H9 (cell line): ENCODE measurements at regions not wholly inside any gene's neighbourhood (a gene's known extent, or its start where the extent isn't known, plus 50 kb on each side); places are given as distances from the start of the nearest gene placed in this dataset.

Experiments used
- DNase-seq: peaks from one replicate; pipeline ENCODE4 v3.0.0-alpha.2; 2017
- H2AFZ ChIP-seq: one replicate; pipeline ENCODE4 v1.6.1; 2013; ENCODE audit warnings: mild to moderate bottlenecking, low read length, control low read depth, moderate library complexity
- H2AK5ac ChIP-seq: 2 replicates; pipeline ENCODE4 v1.6.1; 2013; ENCODE audit warnings: low read length, control low read depth, mixed read lengths; ENCODE audit not compliant: insufficient read length
- H2BK120ac ChIP-seq: one replicate; pipeline ENCODE4 v1.6.1; 2013; ENCODE audit warnings: low read depth, mild to moderate bottlenecking, low read length, control low read depth, inconsistent platforms; ENCODE audit not compliant: poor library complexity, severe bottlenecking
- H2BK12ac ChIP-seq: 2 replicates; pipeline ENCODE4 v1.6.1; 2013; ENCODE audit warnings: low read length, control low read depth, mixed read lengths, low read depth; ENCODE audit not compliant: insufficient read length
- H2BK15ac ChIP-seq: 2 replicates; pipeline ENCODE4 v1.6.1; 2013; ENCODE audit warnings: low read depth, low read length, control low read depth
- H2BK20ac ChIP-seq: one replicate; pipeline ENCODE4 v1.6.1; 2013; ENCODE audit warnings: low read depth, mild to moderate bottlenecking, low read length, control low read depth, inconsistent platforms; ENCODE audit not compliant: poor library complexity, severe bottlenecking
- H2BK5ac ChIP-seq: 2 replicates; pipeline ENCODE4 v1.6.1; 2013; ENCODE audit warnings: low read length, control low read depth, mixed read lengths; ENCODE audit not compliant: insufficient read length
- H3K14ac ChIP-seq: 2 replicates; pipeline ENCODE4 v1.6.1; 2013; ENCODE audit warnings: low read length, control low read depth; ENCODE audit not compliant: insufficient read depth
- H3K18ac ChIP-seq: 2 replicates; pipeline ENCODE4 v1.6.1; 2013; ENCODE audit warnings: low read depth, mild to moderate bottlenecking, mixed read lengths, low read length, control low read depth; ENCODE audit not compliant: insufficient read length
- H3K23ac ChIP-seq: 2 replicates; pipeline ENCODE4 v1.6.1; 2013; ENCODE audit warnings: low read length, control low read depth, mixed read lengths, low read depth; ENCODE audit not compliant: insufficient read length
- H3K23me2 ChIP-seq: 2 replicates; pipeline ENCODE4 v1.6.1; 2013; ENCODE audit warnings: low read depth, mild to moderate bottlenecking, mixed read lengths, low read length, control low read depth; ENCODE audit not compliant: insufficient read length, poor library complexity, severe bottlenecking
- H3K27ac ChIP-seq: 2 replicates; pipeline ENCODE4 v1.5.1; 2013; ENCODE audit warnings: low read length, control low read depth, mixed read lengths, low read depth; ENCODE audit not compliant: insufficient read length
- H3K27me3 ChIP-seq: 2 replicates; pipeline ENCODE4 v1.6.1; 2013; ENCODE audit warnings: low read length, control low read depth, inconsistent platforms; ENCODE audit not compliant: insufficient read depth
- H3K4ac ChIP-seq: 2 replicates; pipeline ENCODE4 v1.6.1; 2013; ENCODE audit warnings: low read depth, mild to moderate bottlenecking, control low read depth, inconsistent platforms, low read length, moderate library complexity
- H3K4me1 ChIP-seq: 2 replicates; pipeline ENCODE4 v1.6.1; 2013; ENCODE audit warnings: low read length, control low read depth, inconsistent platforms; ENCODE audit not compliant: insufficient read depth
- H3K4me2 ChIP-seq: 2 replicates; pipeline ENCODE4 v1.6.1; 2013; ENCODE audit warnings: low read length, control low read depth, mixed read lengths; ENCODE audit not compliant: insufficient read length, insufficient read depth
- H3K56ac ChIP-seq: 2 replicates; pipeline ENCODE4 v1.6.1; 2013; ENCODE audit warnings: low read depth, mild to moderate bottlenecking, mixed read lengths, low read length, control low read depth; ENCODE audit not compliant: insufficient read length
- H3K79me1 ChIP-seq: 2 replicates; pipeline ENCODE4 v1.6.1; 2013; ENCODE audit warnings: low read depth, mild to moderate bottlenecking, moderate library complexity, low read length, control low read depth, inconsistent platforms; ENCODE audit not compliant: insufficient read depth, poor library complexity, severe bottlenecking
- H3K79me2 ChIP-seq: 2 replicates; pipeline ENCODE4 v1.6.1; 2013; ENCODE audit warnings: low read length, control low read depth, inconsistent platforms; ENCODE audit not compliant: insufficient read depth
- H3K9ac ChIP-seq: 2 replicates; pipeline ENCODE4 v1.6.1; 2013; ENCODE audit warnings: low read length, control low read depth, mixed read lengths; ENCODE audit not compliant: insufficient read length; ENCODE audit errors: extremely low read depth
- H3K9me3 ChIP-seq: one replicate; pipeline ENCODE4 v1.6.1; 2013; ENCODE audit warnings: low read depth, low read length, inconsistent platforms; ENCODE audit not compliant: control insufficient read depth
- H3T11ph ChIP-seq: one replicate; pipeline ENCODE4 v1.6.1; 2013; ENCODE audit warnings: mild to moderate bottlenecking, low read length, control low read depth, inconsistent platforms
- H4K20me1 ChIP-seq: one replicate; pipeline ENCODE4 v1.6.1; 2013; ENCODE audit not compliant: control insufficient read depth, insufficient read length, insufficient read depth
- H4K5ac ChIP-seq: 2 replicates; pipeline ENCODE4 v1.6.1; 2013; ENCODE audit warnings: low read depth, mild to moderate bottlenecking, mixed read lengths, low read length, control low read depth; ENCODE audit not compliant: insufficient read length
- H4K8ac ChIP-seq: replicated peaks from 2 replicates; pipeline ENCODE4 v1.6.1; 2013; ENCODE audit warnings: low read length, control low read depth, mixed read lengths, low read depth; ENCODE audit not compliant: insufficient read length
- H4K91ac ChIP-seq: 2 replicates; pipeline ENCODE4 v1.6.1; 2013; ENCODE audit warnings: low read depth, mild to moderate bottlenecking, moderate library complexity, mixed read lengths, low read length, control low read depth; ENCODE audit not compliant: insufficient read length
- H3K27ac Mint-ChIP-seq, 3 experiments: 2 replicates in 2 of 3; 3 replicates in 1 of 3; pipeline ENCODE4 v1.8.0; 2020 to 2021; ENCODE audit warnings: mixed read lengths in 3 of 3, mild to moderate bottlenecking in 1 of 3, moderate library complexity in 1 of 3
- H3K27me3 Mint-ChIP-seq: 2 replicates; pipeline ENCODE4 v1.8.0; 2021; ENCODE audit warnings: low read depth, mild to moderate bottlenecking, moderate library complexity, mixed read lengths
- H3K36me3 Mint-ChIP-seq, 3 experiments: 2 replicates in 2 of 3; 3 replicates in 1 of 3; pipeline ENCODE4 v1.8.0; 2020 to 2021; ENCODE audit warnings: low read depth in 3 of 3, mixed read lengths in 3 of 3; ENCODE audit not compliant: insufficient read depth in 1 of 3
- H3K4me1 Mint-ChIP-seq, 2 experiments: 2 replicates each; pipeline ENCODE4 v1.8.0; 2020; ENCODE audit warnings: mixed read lengths in 2 of 2
- H3K4me3 Mint-ChIP-seq, 2 experiments: 2 replicates in 1 of 2; 3 replicates in 1 of 2; pipeline ENCODE4 v1.8.0; 2020 to 2021; ENCODE audit warnings: mild to moderate bottlenecking in 2 of 2, mixed read lengths in 2 of 2, moderate library complexity in 1 of 2
- H3K9me3 Mint-ChIP-seq, 2 experiments: 2 replicates in 1 of 2; 3 replicates in 1 of 2; pipeline ENCODE4 v1.8.0; 2020; ENCODE audit warnings: mild to moderate bottlenecking in 2 of 2, mixed read lengths in 2 of 2, moderate library complexity in 1 of 2
- CTCF ChIP-seq: fragments of 200-600 bp; sonication (generic); conservative IDR thresholded peaks from 3 replicates; pipeline ENCODE4 v1.8.0; 2021; ENCODE audit warnings: antibody characterized with exemption, mild to moderate bottlenecking
- WGBS: extraction: QIAGEN DNeasy Blood & Tissue Kit; methylation state at CpG from one replicate; pipeline ENCODE4 v1.1.7; 2013; ENCODE audit warnings: missing lambda C conversion rate, low lambda C conversion rate, mixed read lengths; ENCODE audit not compliant: insufficient read length; ENCODE audit errors: extremely low coverage; 5-methylcytosine and 5-hydroxymethylcytosine counted together

DNA sequence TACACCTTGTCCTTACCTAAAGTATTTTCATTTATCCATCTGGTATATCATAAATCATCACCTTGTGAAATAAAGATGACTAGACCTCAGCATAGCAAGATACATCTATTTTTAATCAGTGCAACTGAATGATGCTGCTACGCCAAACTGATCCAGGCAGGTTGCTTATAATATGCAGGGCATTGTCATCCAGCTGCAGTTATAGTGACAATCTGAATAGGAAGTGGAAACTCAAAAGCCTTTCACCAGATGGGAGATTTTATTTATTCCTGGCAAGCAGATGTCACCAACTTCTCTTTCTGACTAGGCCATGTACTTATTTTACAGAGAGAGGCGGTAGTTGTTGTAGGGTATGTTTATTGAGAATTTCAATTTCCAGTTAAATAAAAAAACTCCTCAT lies 747.3 kb downstream of the ADCYAP1 start:
- Histone ChIP-seq H2BK5ac (no peak overlapping the region), H3K4ac (no peak overlapping the region), H3K18ac (no peak overlapping the region), H2BK12ac (no peak overlapping the region), H3K79me1 (no peaks in the 10 kb centered on the region), H4K8ac (no peak overlapping the region), H2AK5ac (no peak overlapping the region), H3K4me2 (no peak overlapping the region), H4K5ac (no peak overlapping the region), H3K9me3 (no peaks in the 10 kb centered on the region), H3K23me2 (no peaks in the 10 kb centered on the region), H2BK20ac (no peak overlapping the region), H2AFZ (no peak overlapping the region), H3K23ac (no peak overlapping the region), H3K27me3 (no peaks in the 10 kb centered on the region), H3K79me2 (no peaks in the 10 kb centered on the region), H4K91ac (no peak overlapping the region), H3K14ac (no peak overlapping the region), H3T11ph (no peak overlapping the region), H2BK15ac (no peak overlapping the region), H2BK120ac (no peak overlapping the region), H3K9ac (no peak overlapping the region), H3K27ac (no peak overlapping the region), H4K20me1 (no peaks in the 10 kb centered on the region), H3K4me1 (no peaks in the 10 kb centered on the region), H3K56ac (no peak overlapping the region)
- no CpG with 5 or more reads among the region's 2 CpGs for WGBS
- DNase-seq: no peak
- Mint-ChIP-seq H3K27ac (no peak overlapping the region), H3K9me3 (no peaks in the 10 kb centered on the region; a peak in 1 of 5 replicates), H3K36me3 (no peaks in the 10 kb centered on the region), H3K4me1 (no peaks in the 10 kb centered on the region), H3K27me3 (no peaks in the 10 kb centered on the region), H3K4me3 (no peak overlapping the region)
- TF ChIP-seq CTCF: no peak
